Endothelial cell of umbilical vein (primary cell): ENCODE measurements at regions not wholly inside any gene's neighbourhood (a gene's known extent, or its start where the extent isn't known, plus 50 kb on each side); places are given as distances from the start of the nearest gene placed in this dataset.

Source experiments
- BruUV-seq: library from RNA; stranded (reverse); fragments of 400-500 nt; replicated peaks from 2 replicates; lab custom pipeline; 2021; lab: Mats Ljungman, UMichigan
- CTCF ChIA-PET: fragments of 300-600, 350-600 bp; sonication (Branson Sonifier 250); formaldehyde crosslinking; loops from one replicate; lab custom pipeline; 2021; ENCODE audit warnings: antibody characterized with exemption, inconsistent platforms; lab: Charles Lee
- POLR2A ChIA-PET: fragments of 300-600, 350-600 bp; sonication (Branson Sonifier 250); formaldehyde crosslinking; loops from one replicate; lab custom pipeline; 2021; ENCODE audit warnings: antibody characterized with exemption, inconsistent platforms; lab: Charles Lee
- DNase-seq: peaks from one replicate; pipeline ENCODE4 v3.0.0-alpha.2; 2011; ENCODE audit warnings: low read depth, low spot score
- FAIRE-seq: peaks from 2 replicates; lab custom pipeline; 2011; peaks lifted over from hg19 to GRCh38; lab: Jason Lieb, UNC
- H2AFZ ChIP-seq: 2 replicates; pipeline ENCODE4 v1.6.0; 2012; ENCODE audit warnings: low read depth, low read length, control low read depth, inconsistent platforms
- H3K27ac ChIP-seq: 2 replicates; pipeline ENCODE4 v1.5.1; 2011; ENCODE audit warnings: low read depth, mild to moderate bottlenecking, control low read depth, low read length, moderate library complexity; ENCODE audit not compliant: insufficient read depth
- H3K27me3 ChIP-seq, 2 experiments: 2 replicates each; pipeline versions ENCODE4 v1.6.0 to v1.6.1; 2011; ENCODE audit warnings: low read length in 2 of 2, mixed read lengths in 1 of 2; ENCODE audit not compliant: control insufficient read depth in 2 of 2, insufficient read depth in 2 of 2
- H3K36me3 ChIP-seq, 2 experiments: 2 replicates in 1 of 2; 3 replicates in 1 of 2; pipeline ENCODE4 v1.5.1; 2011; ENCODE audit warnings: low read length in 2 of 2, mild to moderate bottlenecking in 1 of 2, moderate library complexity in 1 of 2; ENCODE audit not compliant: control insufficient read depth in 2 of 2, insufficient read depth in 2 of 2; ENCODE audit errors: extremely low read depth in 1 of 2
- H3K4me1 ChIP-seq: 3 replicates; pipeline ENCODE4 v1.5.1; 2011; ENCODE audit warnings: mild to moderate bottlenecking, low read length; ENCODE audit not compliant: control insufficient read depth, insufficient read depth; ENCODE audit errors: extremely low read depth
- H3K4me2 ChIP-seq: 2 replicates; pipeline ENCODE4 v1.6.1; 2011; ENCODE audit warnings: low read length, control low read depth, mixed read lengths; ENCODE audit not compliant: insufficient read depth
- H3K4me3 ChIP-seq, 3 experiments: fragments of 200-600 bp in 1 of 3; sonication (generic), shearing (Covaris generic) in 1 of 3; replicated peaks in 1 of 3; 2 replicates each; pipeline ENCODE4 v1.5.1; 2011 to 2016; ENCODE audit warnings: control low read depth in 3 of 3, low read length in 3 of 3, mild to moderate bottlenecking in 2 of 3, inconsistent platforms in 1 of 3, low read depth in 1 of 3, moderate library complexity in 1 of 3; ENCODE audit not compliant: insufficient read depth in 1 of 3
- H3K79me2 ChIP-seq: 2 replicates; pipeline ENCODE4 v1.6.0; 2012; ENCODE audit warnings: low read length, inconsistent platforms; ENCODE audit not compliant: control insufficient read depth, insufficient read depth
- H3K9ac ChIP-seq: replicated peaks from 2 replicates; pipeline ENCODE3; 2011; ENCODE audit warnings: low read length, control low read depth; ENCODE audit not compliant: insufficient read depth; ENCODE audit errors: extremely low read depth
- H3K9me1 ChIP-seq: replicated peaks from 3 replicates; pipeline ENCODE4 v1.6.0; 2011; ENCODE audit warnings: mild to moderate bottlenecking, low read length; ENCODE audit not compliant: control insufficient read depth, insufficient read depth; ENCODE audit errors: extremely low read depth
- H3K9me3 ChIP-seq: replicated peaks from 2 replicates; pipeline ENCODE4 v1.5.1; 2012; ENCODE audit warnings: low read length, inconsistent platforms; ENCODE audit not compliant: control insufficient read depth, insufficient read depth
- H4K20me1 ChIP-seq: replicated peaks from 2 replicates; pipeline ENCODE3; 2011; ENCODE audit warnings: mild to moderate bottlenecking, low read length; ENCODE audit not compliant: control insufficient read depth, insufficient read depth; ENCODE audit errors: extremely low read depth
- CTCF ChIP-seq, 2 donors: IDR thresholded peaks; 1 replicate in 1 of 2; 2 replicates in 1 of 2; pipeline ENCODE4 v1.5.1; 2011; ENCODE audit warnings: low read length in 2 of 2, mild to moderate bottlenecking in 2 of 2, moderate library complexity in 2 of 2, control low read depth in 1 of 2, inconsistent platforms in 1 of 2, low read depth in 1 of 2; ENCODE audit not compliant: insufficient read depth in 1 of 2; ENCODE audit errors: extremely low read depth in 1 of 2
- EZH2 ChIP-seq: IDR thresholded peaks from 2 replicates; pipeline ENCODE4 v1.6.1; 2012; ENCODE audit warnings: borderline replicate concordance, low read depth, mild to moderate bottlenecking, moderate library complexity, low read length, inconsistent platforms; ENCODE audit not compliant: severe bottlenecking
- FOS ChIP-seq: IDR thresholded peaks from 2 replicates; pipeline ENCODE4 v1.6.1; 2011; ENCODE audit warnings: mild to moderate bottlenecking, low read length, moderate library complexity, borderline replicate concordance; ENCODE audit not compliant: insufficient read depth
- GATA2 ChIP-seq: IDR thresholded peaks from 2 replicates; pipeline ENCODE4 v1.7.0; 2011; ENCODE audit warnings: low read depth, mild to moderate bottlenecking, moderate library complexity, mixed read lengths, low read length; ENCODE audit not compliant: insufficient read length, insufficient read depth
- JUN ChIP-seq: IDR thresholded peaks from 2 replicates; pipeline ENCODE4 v1.6.1; 2011; ENCODE audit warnings: borderline replicate concordance, low read depth; ENCODE audit not compliant: insufficient read length, insufficient read depth
- MAX ChIP-seq: IDR thresholded peaks from 2 replicates; pipeline ENCODE4 v1.6.1; 2011; ENCODE audit not compliant: insufficient read depth, insufficient read length
- MYC ChIP-seq: IDR thresholded peaks from one replicate; pipeline ENCODE4 v1.6.1; 2011; ENCODE audit warnings: mild to moderate bottlenecking, low read depth, low read length
- POLR2A ChIP-seq: IDR thresholded peaks from 2 replicates; pipeline ENCODE4 v1.6.1; 2012; ENCODE audit warnings: low read depth, mild to moderate bottlenecking, control low read depth, low read length
- POLR2AphosphoS5 ChIP-seq: IDR thresholded peaks from 2 replicates; pipeline ENCODE4 v1.6.1; 2012; ENCODE audit warnings: low read depth, mild to moderate bottlenecking, control low read depth, low read length, moderate library complexity; ENCODE audit not compliant: insufficient read depth
- dilution Hi-C: fragments of 300-500 bp; cut with MboI; formaldehyde crosslinking; loops from one replicate; pipeline ENCODE4 v1.15.0; 2019; ENCODE audit warnings: low sequenced_read_pairs; ENCODE audit not compliant: extremely low pct_ligation_motif_present
- intact Hi-C: fragments of 100-400 bp; cut with micrococcal nuclease; formaldehyde crosslinking; loops from one replicate; pipeline ENCODE4 v1.10.0; 2022

GRCh38 chr18:55912071-55912470 lies 324.1 kb upstream of the TCF4 start:
- Histone ChIP-seq H3K9me1 (no peaks in the 10 kb centered on the region), H3K27ac (no peak overlapping the region), H3K36me3 (no peaks in the 10 kb centered on the region), H3K4me2 (no peak overlapping the region), H3K9ac (no peak overlapping the region), H3K4me1 (no peaks in the 10 kb centered on the region), H3K27me3 (no peaks in the 10 kb centered on the region), H3K9me3 (no peaks in the 10 kb centered on the region), H3K4me3 (no peak overlapping the region), H4K20me1 (no peaks in the 10 kb centered on the region), H3K79me2 (no peaks in the 10 kb centered on the region), H2AFZ (no peak overlapping the region)
- DNase-seq = no peak
- ChIA-PET POLR2A (no interaction called here), CTCF (no interaction called here)
- FAIRE-seq = no peak
- dilution Hi-C loops = no loop called here
- intact Hi-C loops = no loop called here
- TF ChIP-seq POLR2A = no peak
- TF ChIP-seq POLR2AphosphoS5 = no peak
- no peak for TF ChIP-seq GATA2
- TF ChIP-seq MAX = no peak
- TF ChIP-seq MYC = no peak
- TF ChIP-seq CTCF (IDR thresholded peaks at IDR 0.05; ENCODE audit: extremely low read depth in 1 of 2, insufficient read depth in 1 of 2, low read depth in 1 of 2, low read length in 2 of 2) = no peak
- no peak for TF ChIP-seq EZH2
- no peak for TF ChIP-seq FOS
- TF ChIP-seq JUN = no peak
- no TSS peak for BruUV-seq
